A549 (cell line): ENCODE measurements at regions not wholly inside any gene's neighbourhood (a gene's known extent, or its start where the extent isn't known, plus 50 kb on each side); places are given as distances from the start of the nearest gene placed in this dataset.

Experiments
- CTCF ChIP-seq: fragments of >200 bp; sonication (Bioruptor Twin); formaldehyde crosslinking; IDR thresholded peaks from 3 replicates; pipeline ENCODE4 v1.5.1; 2016
- MAZ ChIP-seq: fragments of 150-350 bp; IDR thresholded peaks from 2 replicates; pipeline ENCODE4 v1.6.1; 2014; ENCODE audit warnings: antibody characterized with exemption, low read depth, low read length, borderline replicate concordance
- MYC ChIP-seq: IDR thresholded peaks from 2 replicates; pipeline ENCODE4 v1.6.1; 2012; ENCODE audit warnings: mild to moderate bottlenecking, inconsistent platforms, low read length, improper control_type of control experiment, borderline replicate concordance
- NFE2L2 ChIP-seq: fragments of 150-350 bp; conservative IDR thresholded peaks from 2 replicates; pipeline ENCODE4 v1.6.1; 2014; ENCODE audit warnings: low read length
- NR3C1 ChIP-seq: fragments of >200 bp; sonication (Bioruptor Twin); formaldehyde crosslinking; IDR thresholded peaks from 3 replicates; pipeline ENCODE4 v1.6.1; 2017
- POLR2A ChIP-seq: IDR thresholded peaks from 2 replicates; pipeline ENCODE4 v1.6.1; 2012; ENCODE audit warnings: mild to moderate bottlenecking, low read length
- RAD21 ChIP-seq, 2 experiments: fragments of >200 bp in 1 of 2; sonication (Bioruptor Twin) in 1 of 2; formaldehyde crosslinking in 1 of 2; IDR thresholded peaks in 1 of 2; conservative IDR thresholded peaks in 1 of 2; 2 replicates in 1 of 2; 3 replicates in 1 of 2; pipeline ENCODE4 v1.6.1; 2012 to 2018; ENCODE audit warnings: inconsistent platforms in 1 of 2
- REST ChIP-seq: fragments of 200-600 bp; sonication (generic); IDR thresholded peaks from 2 replicates; pipeline ENCODE4 v1.6.1; 2016; ENCODE audit warnings: antibody characterized with exemption, mild to moderate bottlenecking, moderate library complexity
- RNF2 ChIP-seq: fragments of 200-600 bp; sonication (generic); IDR thresholded peaks from 2 replicates; pipeline ENCODE4 v1.6.1; 2016; ENCODE audit warnings: low read depth, mild to moderate bottlenecking, antibody characterized with exemption, moderate library complexity, borderline replicate concordance
- SMC3 ChIP-seq: fragments of >200 bp; sonication (Bioruptor Twin); formaldehyde crosslinking; IDR thresholded peaks from 3 replicates; pipeline ENCODE4 v1.6.1; 2018; ENCODE audit warnings: inconsistent platforms
- SREBF2 ChIP-seq: fragments of 450-650 bp; IDR thresholded peaks from 2 replicates; pipeline ENCODE4 v1.6.1; 2014; ENCODE audit warnings: mild to moderate bottlenecking, moderate library complexity
- USF2 ChIP-seq: fragments of 450-650 bp; IDR thresholded peaks from 2 replicates; pipeline ENCODE4 v1.6.1; 2014; ENCODE audit warnings: antibody characterized with exemption
- ZSCAN20 ChIP-seq: fragments of 250-450 bp; sonication (Bioruptor Pico); IDR thresholded peaks from 2 replicates; pipeline ENCODE4 v1.8.0; 2022; ENCODE audit warnings: mild to moderate bottlenecking, moderate library complexity

- TF ChIP-seq MYC (no peak), SMC3 (no peak), POLR2A (no peak), CTCF (no peak), USF2 (no peak), NR3C1 (no peak), MAZ (no peak), REST (no peak), RNF2 (no peak), NFE2L2 (no peak), SREBF2 (no peak), RAD21 (conservative IDR thresholded peaks at IDR 0.05 in 1 of 2, IDR thresholded peaks at IDR 0.05 in 1 of 2) (no peak), ZSCAN20 (CRISPR knock-in tag) (no peak)
Measured at GRCh38 chr1:208465786-208466590, 221.8 kb upstream of the PLXNA2 start.
